Pancreas (tissue), 10 donors: ENCODE measurements at regions not wholly inside any gene's neighbourhood (a gene's known extent, or its start where the extent isn't known, plus 50 kb on each side); places are given as distances from the start of the nearest gene placed in this dataset.

Source experiments
- ATAC-seq, 4 donors: fragments of 200-7000 bp; cut with Tn5 transposase; one replicate each; pipeline versions ENCODE4 v1.8.0 to v1.9.1; 2020; ENCODE audit warnings: mild to moderate bottlenecking in 4 of 4, moderate library complexity in 4 of 4
- DNase-seq, 6 donors: peaks; one replicate each; pipeline ENCODE4 v3.0.0-alpha.2; 2020
- FAIRE-seq: peaks from 2 replicates; lab custom pipeline; 2012; peaks lifted over from hg19 to GRCh38; lab: Jason Lieb, UNC
- H3K27ac ChIP-seq, 4 donors: fragments of 200-600 bp; sonication (generic); 1 replicate in 3 of 4; 2 replicates in 1 of 4; pipeline versions ENCODE4 v1.5.0 to v1.8.0; 2020
- H3K27me3 ChIP-seq, 4 donors: fragments of 200-600 bp; one replicate each; pipeline ENCODE4 v1.8.0; 2021
- H3K36me3 ChIP-seq, 3 donors: fragments of 200-600 bp; sonication (generic) in 1 of 3; one replicate each; pipeline versions ENCODE4 v1.5.0 to v1.8.0; 2020 to 2021
- H3K4me1 ChIP-seq, 3 donors: fragments of 200-600 bp; one replicate each; pipeline ENCODE4 v1.8.0; 2021
- H3K4me3 ChIP-seq, 4 donors: fragments of 200-600 bp; sonication (generic) in 2 of 4; one replicate each; pipeline versions ENCODE4 v1.5.0 to v1.8.0; 2020 to 2021
- H3K9me3 ChIP-seq, 4 donors: fragments of 200-600 bp; one replicate each; pipeline ENCODE4 v1.8.0; 2021
- WGBS, 2 donors: extraction: QIAGEN DNeasy Blood & Tissue Kit; methylation state at CpG; one replicate each; pipeline ENCODE4 v1.1.7; 2013; 5-methylcytosine and 5-hydroxymethylcytosine counted together
- intact Hi-C, 3 donors: fragments of 100-400 bp; cut with DNase I; formaldehyde crosslinking; loops; one replicate each; pipeline versions ENCODE4 v1.11.1 to v1.14.2; 2022
- TF ChIP-seq, protein P1 (sequence below), 4 donors: fragments of 200-600 bp; sonication (generic) in 3 of 4; IDR thresholded peaks; one replicate each; pipeline versions ENCODE4 v1.5.0 to v1.8.0; 2021; ENCODE audit warnings: antibody characterized with exemption in 4 of 4
- donor health status: healthy with polysubstance abuse.
- donor health status: DM: no; HTN: no; CAD: no; lungs with moderate emphysema.
- donor health status: DM: no; HTN: no; CAD: no.
- donor health status: control.
- donor health status: control.
- donor health status: Bipolar disorder and iron deficiency.
- donor health status: DM: yes; HTN: yes; CAD: no.
- donor health status: DM: no; HTN: no; CAD: no.
- donor health status: DM: no; HTN: no; CAD: no.
- donor health status: DM: yes; HTN: yes; CAD: no.

DNA sequence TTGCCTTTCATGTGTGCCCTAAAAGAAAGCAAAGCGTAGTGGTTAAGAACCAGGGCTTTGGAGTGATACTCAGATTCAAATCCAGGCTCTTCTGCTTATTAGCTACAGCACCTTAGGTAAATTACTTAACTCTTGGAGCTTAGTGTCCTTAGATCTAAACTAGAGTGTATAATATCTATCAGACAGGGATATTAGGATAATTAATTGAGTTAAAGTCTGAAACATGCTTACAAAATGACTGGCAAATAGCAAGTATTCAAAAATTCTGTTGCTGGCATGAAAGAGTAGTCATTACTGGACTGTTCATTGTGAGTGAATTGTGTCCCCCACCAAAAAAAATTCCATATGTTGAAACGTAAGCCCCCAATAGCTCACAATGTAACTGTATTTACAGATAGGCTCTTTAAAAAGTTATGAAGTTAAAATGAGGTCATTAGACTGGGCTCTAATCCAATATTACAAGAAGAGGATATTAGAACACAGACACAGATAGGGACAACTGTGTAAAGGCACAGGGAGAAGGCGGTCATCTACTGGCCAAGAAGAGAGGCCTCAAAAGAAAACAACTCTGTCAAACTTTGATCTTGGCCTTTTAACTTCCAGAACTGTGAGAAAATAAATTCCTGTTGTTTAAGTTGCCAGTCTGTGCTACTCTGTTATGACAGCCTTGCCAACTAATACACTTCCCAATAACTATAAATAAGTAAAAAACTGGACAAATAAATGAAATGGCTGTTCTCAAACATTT, 60.4 kb upstream of the LRRC3B start:
- 61 to 72% methylated on average over 3 of the region's 3 CpGs for WGBS, 2 donors
- H3K4me1 ChIP-seq, result no peaks in the 10 kb centered on the region
- TF ChIP-seq, protein P1, sequence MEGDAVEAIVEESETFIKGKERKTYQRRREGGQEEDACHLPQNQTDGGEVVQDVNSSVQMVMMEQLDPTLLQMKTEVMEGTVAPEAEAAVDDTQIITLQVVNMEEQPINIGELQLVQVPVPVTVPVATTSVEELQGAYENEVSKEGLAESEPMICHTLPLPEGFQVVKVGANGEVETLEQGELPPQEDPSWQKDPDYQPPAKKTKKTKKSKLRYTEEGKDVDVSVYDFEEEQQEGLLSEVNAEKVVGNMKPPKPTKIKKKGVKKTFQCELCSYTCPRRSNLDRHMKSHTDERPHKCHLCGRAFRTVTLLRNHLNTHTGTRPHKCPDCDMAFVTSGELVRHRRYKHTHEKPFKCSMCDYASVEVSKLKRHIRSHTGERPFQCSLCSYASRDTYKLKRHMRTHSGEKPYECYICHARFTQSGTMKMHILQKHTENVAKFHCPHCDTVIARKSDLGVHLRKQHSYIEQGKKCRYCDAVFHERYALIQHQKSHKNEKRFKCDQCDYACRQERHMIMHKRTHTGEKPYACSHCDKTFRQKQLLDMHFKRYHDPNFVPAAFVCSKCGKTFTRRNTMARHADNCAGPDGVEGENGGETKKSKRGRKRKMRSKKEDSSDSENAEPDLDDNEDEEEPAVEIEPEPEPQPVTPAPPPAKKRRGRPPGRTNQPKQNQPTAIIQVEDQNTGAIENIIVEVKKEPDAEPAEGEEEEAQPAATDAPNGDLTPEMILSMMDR (IDR thresholded peaks at IDR 0.05), result no peak
- H3K27me3 ChIP-seq, result no peaks in the 10 kb centered on the region
- FAIRE-seq, result no peak
- ATAC-seq, result no peak
- no peak overlapping the region for H3K27ac ChIP-seq
- DNase-seq, result no peak
- no peak overlapping the region for H3K4me3 ChIP-seq
- intact Hi-C loops, result no loop called here
- H3K9me3 ChIP-seq, result no peaks in the 10 kb centered on the region
- no peaks in the 10 kb centered on the region for H3K36me3 ChIP-seq
